Neuronal stem cell (in vitro differentiated cells): ENCODE measurements at regions not wholly inside any gene's neighbourhood (a gene's known extent, or its start where the extent isn't known, plus 50 kb on each side); places are given as distances from the start of the nearest gene placed in this dataset.
"Not testable (repeated sequence)": the region's sequence is repeated elsewhere in the genome, so short reads cannot be mapped to it uniquely, and the experiment has no call there.

Source experiments
- DNase-seq: peaks from one replicate; pipeline ENCODE4 v3.0.0-alpha.2; 2013; ENCODE audit warnings: low spot score
- H2AFZ ChIP-seq: one replicate; pipeline ENCODE4 v1.6.1; 2013; ENCODE audit warnings: mild to moderate bottlenecking, low read length, inconsistent platforms
- H2AK5ac ChIP-seq: 2 replicates; pipeline ENCODE4 v1.6.1; 2013; ENCODE audit warnings: low read depth, mild to moderate bottlenecking, inconsistent platforms, low read length, moderate library complexity, mixed read lengths
- H2BK120ac ChIP-seq: 2 replicates; pipeline ENCODE4 v1.6.1; 2013; ENCODE audit warnings: low read depth, mild to moderate bottlenecking, inconsistent platforms, low read length, moderate library complexity, mixed read lengths
- H2BK12ac ChIP-seq: one replicate; pipeline ENCODE4 v1.6.1; 2013; ENCODE audit warnings: low read length, inconsistent platforms
- H2BK15ac ChIP-seq: 2 replicates; pipeline ENCODE4 v1.6.1; 2013; ENCODE audit warnings: mild to moderate bottlenecking, low read length, inconsistent platforms, mixed read lengths
- H2BK5ac ChIP-seq: one replicate; pipeline ENCODE4 v1.6.1; 2013; ENCODE audit warnings: inconsistent platforms, mild to moderate bottlenecking, low read length, moderate library complexity
- H3K14ac ChIP-seq: one replicate; pipeline ENCODE4 v1.6.1; 2013; ENCODE audit warnings: low read length, inconsistent platforms
- H3K18ac ChIP-seq: 2 replicates; pipeline ENCODE4 v1.6.1; 2013; ENCODE audit warnings: low read length, inconsistent platforms
- H3K23ac ChIP-seq: 2 replicates; pipeline ENCODE4 v1.6.1; 2013; ENCODE audit warnings: low read depth, mild to moderate bottlenecking, mixed read lengths, low read length, inconsistent platforms; ENCODE audit not compliant: poor library complexity
- H3K27ac ChIP-seq: replicated peaks from 3 replicates; pipeline ENCODE4 v1.5.1; 2013; ENCODE audit warnings: low read length, inconsistent platforms
- H3K27me3 ChIP-seq, 3 experiments: 2 replicates each; pipeline ENCODE4 v1.6.1; 2013; ENCODE audit warnings: low read length in 3 of 3, mild to moderate bottlenecking in 2 of 3, inconsistent platforms in 1 of 3, low read depth in 1 of 3, mixed read lengths in 1 of 3, moderate library complexity in 1 of 3; ENCODE audit not compliant: control insufficient read depth in 3 of 3, insufficient read depth in 3 of 3
- H3K36me3 ChIP-seq, 2 donors: replicated peaks in 1 of 2; 2 replicates each; pipeline ENCODE4 v1.6.1; 2013; ENCODE audit warnings: low read length in 2 of 2; ENCODE audit not compliant: control insufficient read depth in 2 of 2, insufficient read depth in 2 of 2
- H3K4ac ChIP-seq: 2 replicates; pipeline ENCODE4 v1.6.1; 2013; ENCODE audit warnings: inconsistent platforms, mild to moderate bottlenecking, low read length, moderate library complexity
- H3K4me1 ChIP-seq, 2 donors: 1 replicate in 1 of 2; 2 replicates in 1 of 2; pipeline ENCODE4 v1.6.1; 2013; ENCODE audit warnings: low read length in 2 of 2, low read depth in 1 of 2; ENCODE audit not compliant: control insufficient read depth in 2 of 2, insufficient read depth in 1 of 2
- H3K4me2 ChIP-seq: one replicate; pipeline ENCODE4 v1.6.1; 2013; ENCODE audit warnings: mild to moderate bottlenecking, low read length, inconsistent platforms; ENCODE audit not compliant: insufficient read depth, poor library complexity, severe bottlenecking
- H3K4me3 ChIP-seq, 2 donors: 2 replicates each; pipeline ENCODE4 v1.5.1; 2013; ENCODE audit warnings: low read length in 2 of 2, mild to moderate bottlenecking in 2 of 2, inconsistent platforms in 1 of 2, moderate library complexity in 1 of 2
- H3K79me1 ChIP-seq: one replicate; pipeline ENCODE4 v1.6.1; 2013; ENCODE audit warnings: low read depth, mild to moderate bottlenecking, inconsistent platforms, low read length, moderate library complexity
- H3K9ac ChIP-seq: one replicate; pipeline ENCODE4 v1.6.1; 2013; ENCODE audit warnings: mild to moderate bottlenecking, low read depth, low read length, inconsistent platforms; ENCODE audit not compliant: poor library complexity
- H3K9me3 ChIP-seq, 2 donors: replicated peaks in 1 of 2; 2 replicates each; pipeline versions ENCODE3 to v1.6.1; 2013; ENCODE audit warnings: low read length in 2 of 2, mild to moderate bottlenecking in 2 of 2, inconsistent platforms in 1 of 2, low read depth in 1 of 2, mixed read lengths in 1 of 2, moderate library complexity in 1 of 2; ENCODE audit not compliant: control insufficient read depth in 2 of 2, insufficient read depth in 1 of 2
- H4K8ac ChIP-seq: one replicate; pipeline ENCODE4 v1.6.1; 2013; ENCODE audit warnings: low read depth, mild to moderate bottlenecking, inconsistent platforms, low read length, moderate library complexity
- H4K91ac ChIP-seq: one replicate; pipeline ENCODE4 v1.6.1; 2013; ENCODE audit warnings: low read length, low read depth, mild to moderate bottlenecking, inconsistent platforms; ENCODE audit not compliant: poor library complexity
- WGBS, 2 donors: extraction: QIAGEN DNeasy Blood & Tissue Kit; methylation state at CpG; one replicate each; pipeline ENCODE4 v1.1.7; 2013; ENCODE audit warnings: missing lambda C conversion rate in 2 of 2, mixed read lengths in 1 of 2; ENCODE audit not compliant: insufficient read length in 2 of 2, insufficient replicate concordance in 1 of 2; ENCODE audit errors: extremely low coverage in 2 of 2; 5-methylcytosine and 5-hydroxymethylcytosine counted together

GRCh38 chr5:51625224-51625968 lies 242.1 kb downstream of the ISL1 start:
- H3K4ac ChIP-seq = no peak overlapping the region
- H3K4me3 ChIP-seq = no peak overlapping the region
- no peak overlapping the region for H4K91ac ChIP-seq
- DNase-seq = no peak
- no peak overlapping the region for H3K27ac ChIP-seq
- H2BK15ac ChIP-seq = no peak overlapping the region
- peaks cover 0 to 2% of the 10 kb centered on the region in 2 donors for H3K9me3 ChIP-seq
- H4K8ac ChIP-seq = no peak overlapping the region
- H2AK5ac ChIP-seq = no peak overlapping the region
- peaks cover 0 to 4% of the 10 kb centered on the region in 2 donors for H3K4me1 ChIP-seq
- H2BK12ac ChIP-seq = no peak overlapping the region
- no peak overlapping the region for H3K18ac ChIP-seq
- no peak overlapping the region for H2BK5ac ChIP-seq
- H3K36me3 ChIP-seq = no peaks in the 10 kb centered on the region
- no peaks in the 10 kb centered on the region for H3K79me1 ChIP-seq
- no peak overlapping the region for H3K23ac ChIP-seq
- H2BK120ac ChIP-seq = no peak overlapping the region
- H3K14ac ChIP-seq = no peak overlapping the region
- no peak overlapping the region for H2AFZ ChIP-seq
- WGBS, 2 donors = no CpG with 5 or more reads among the region's 3 CpGs
- H3K9ac ChIP-seq = no peak overlapping the region
- no peak overlapping the region for H3K4me2 ChIP-seq
- H3K27me3 ChIP-seq = no peaks in the 10 kb centered on the region

GRCh38 chr5:51632027-51632426 lies 248.8 kb downstream of the ISL1 start:
- no peaks in the 10 kb centered on the region for H3K27me3 ChIP-seq
- H3K36me3 ChIP-seq = no peaks in the 10 kb centered on the region
- H3K79me1 ChIP-seq = no peaks in the 10 kb centered on the region
- no peak overlapping the region for H3K4me3 ChIP-seq
- H4K91ac ChIP-seq = no peak overlapping the region
- no peak for DNase-seq
- no peak overlapping the region for H3K14ac ChIP-seq
- H3K9ac ChIP-seq = no peak overlapping the region
- no peak overlapping the region for H3K23ac ChIP-seq
- no peak overlapping the region for H2BK15ac ChIP-seq
- no peaks in the 10 kb centered on the region for H3K4me1 ChIP-seq
- H3K27ac ChIP-seq = no peak overlapping the region
- H2AFZ ChIP-seq = no peak overlapping the region
- no peak overlapping the region for H4K8ac ChIP-seq
- H3K4me2 ChIP-seq = no peak overlapping the region
- no peak overlapping the region for H2BK5ac ChIP-seq
- no peak overlapping the region for H2BK12ac ChIP-seq
- H2BK120ac ChIP-seq = no peak overlapping the region
- H3K18ac ChIP-seq = no peak overlapping the region
- H3K9me3 ChIP-seq = peaks cover 0 to 2% of the 10 kb centered on the region in 2 donors
- no peak overlapping the region for H2AK5ac ChIP-seq
- no CpG with 5 or more reads among the region's 2 CpGs for WGBS, 2 donors
- H3K4ac ChIP-seq = no peak overlapping the region

GRCh38 chr5:51632793-51633192 lies 249.5 kb downstream of the ISL1 start:
- H3K23ac ChIP-seq = no peak overlapping the region
- no peaks in the 10 kb centered on the region for H3K36me3 ChIP-seq
- H3K9me3 ChIP-seq = peaks cover 0 to 2% of the 10 kb centered on the region in 2 donors
- no peak overlapping the region for H2BK15ac ChIP-seq
- H2BK12ac ChIP-seq = no peak overlapping the region
- H3K4ac ChIP-seq = no peak overlapping the region
- H2AFZ ChIP-seq = no peak overlapping the region
- H3K9ac ChIP-seq = no peak overlapping the region
- H3K27ac ChIP-seq = no peak overlapping the region
- no peaks in the 10 kb centered on the region for H3K27me3 ChIP-seq
- no peaks in the 10 kb centered on the region for H3K4me1 ChIP-seq
- H2BK120ac ChIP-seq = no peak overlapping the region
- H3K4me3 ChIP-seq = no peak overlapping the region
- no peaks in the 10 kb centered on the region for H3K79me1 ChIP-seq
- DNase-seq = no peak
- H4K8ac ChIP-seq = no peak overlapping the region
- no peak overlapping the region for H2BK5ac ChIP-seq
- H2AK5ac ChIP-seq = no peak overlapping the region
- no peak overlapping the region for H3K14ac ChIP-seq
- no peak overlapping the region for H3K4me2 ChIP-seq
- H3K18ac ChIP-seq = no peak overlapping the region
- H4K91ac ChIP-seq = no peak overlapping the region
- no CpG with 5 or more reads among the region's 2 CpGs for WGBS, 2 donors

GRCh38 chr5:51636973-51637372 lies 253.7 kb downstream of the ISL1 start:
- H2AFZ ChIP-seq, H2BK12ac ChIP-seq, H3K27me3 ChIP-seq, H3K9ac ChIP-seq, H3K36me3 ChIP-seq, H2BK15ac ChIP-seq, H3K79me1 ChIP-seq, H3K4me2 ChIP-seq, H3K27ac ChIP-seq, H4K8ac ChIP-seq, H2AK5ac ChIP-seq, H3K18ac ChIP-seq, H3K4me3 ChIP-seq, H3K23ac ChIP-seq, H3K4me1 ChIP-seq, H3K4ac ChIP-seq, H4K91ac ChIP-seq, DNase-seq, H2BK120ac ChIP-seq, H3K9me3 ChIP-seq, H2BK5ac ChIP-seq, H3K14ac ChIP-seq: not testable (repeated sequence)
- no CpG with 5 or more reads among the region's 6 CpGs for WGBS, 2 donors
